OCI-LY1 (cell line): ENCODE measurements at regions not wholly inside any gene's neighbourhood (a gene's known extent, or its start where the extent isn't known, plus 50 kb on each side); places are given as distances from the start of the nearest gene placed in this dataset.

ENCODE experiments used
- CTCF ChIP-seq: fragments of 200-600 bp; sonication (generic), shearing (Covaris generic); IDR thresholded peaks from 2 replicates; pipeline ENCODE4 v1.5.1; 2017; ENCODE audit warnings: mild to moderate bottlenecking, antibody characterized with exemption, low read length, moderate library complexity, mixed read lengths
- EZH2 ChIP-seq: fragments of 200-600 bp; sonication (generic), shearing (Covaris generic); IDR thresholded peaks from 2 replicates; pipeline ENCODE4 v1.8.0; 2017; ENCODE audit warnings: borderline replicate concordance, mixed run types, mild to moderate bottlenecking, antibody characterized with exemption, low read length, moderate library complexity, mixed read lengths

GRCh38 chr2:145423809-145424208 is 903.9 kb upstream of the ZEB2 start:
- TF ChIP-seq CTCF (no peak), EZH2 (no peak)
